Esophagus squamous epithelium (tissue), 5 donors: ENCODE measurements at regions not wholly inside any gene's neighbourhood (a gene's known extent, or its start where the extent isn't known, plus 50 kb on each side); places are given as distances from the start of the nearest gene placed in this dataset.
"Not testable (repeated sequence)": the region's sequence is repeated elsewhere in the genome, so short reads cannot be mapped to it uniquely, and the experiment has no call there.

Source experiments
- DNase-seq: peaks from one replicate; lab custom pipeline; 2025; lab: John Stamatoyannopoulos, UW
- H3K27ac ChIP-seq, 4 donors: fragments of 200-600 bp; sonication (generic); one replicate each; pipeline ENCODE4 v1.5.1; 2016 to 2019; ENCODE audit warnings: mild to moderate bottlenecking in 1 of 4
- H3K27me3 ChIP-seq, 4 donors: fragments of 200-600 bp; sonication (generic); 1 replicate in 3 of 4; 2 replicates in 1 of 4; pipeline versions ENCODE4 v1.5.1 to v1.6.0; 2017 to 2021; ENCODE audit warnings: antibody characterized with exemption in 1 of 4
- H3K36me3 ChIP-seq, 3 donors: fragments of 200-600 bp; sonication (generic); one replicate each; pipeline ENCODE4 v1.5.1; 2016 to 2019
- H3K4me1 ChIP-seq, 3 donors: fragments of 200-600 bp; sonication (generic); one replicate each; pipeline ENCODE4 v1.5.1; 2017 to 2019
- H3K4me3 ChIP-seq, 4 donors: fragments of 200-600 bp; sonication (generic); 1 replicate in 3 of 4; 2 replicates in 1 of 4; pipeline ENCODE4 v1.5.1; 2016 to 2019; ENCODE audit warnings: mild to moderate bottlenecking in 2 of 4, moderate library complexity in 1 of 4
- H3K9me3 ChIP-seq, 3 donors: fragments of 200-600 bp; sonication (generic); one replicate each; pipeline ENCODE4 v1.5.1; 2016 to 2019
- POLR2A ChIP-seq, 4 donors: fragments of 450-650 bp; IDR thresholded peaks; one replicate each; pipeline ENCODE4 v1.6.1; 2017; ENCODE audit warnings: antibody characterized with exemption in 4 of 4, mild to moderate bottlenecking in 4 of 4, moderate library complexity in 3 of 4
- WGBS, 2 donors: methylation state at CpG; one replicate each; pipeline ENCODE4 v1.1.5; 2018; 5-methylcytosine and 5-hydroxymethylcytosine counted together
- intact Hi-C: fragments of 100-400 bp; cut with DNase I; formaldehyde crosslinking; loops from one replicate; pipeline ENCODE4 v1.15.0; 2022
- TF ChIP-seq, protein P1 (sequence below), 6 experiments: fragments of 450-650 bp in 4 of 6; fragments of 200-600 bp in 2 of 6; sonication (generic) in 2 of 6; IDR thresholded peaks; one replicate each; pipeline ENCODE4 v1.5.1; 2016 to 2019; ENCODE audit warnings: antibody characterized with exemption in 6 of 6, mild to moderate bottlenecking in 4 of 6, moderate library complexity in 4 of 6
- donor health status: DM: yes; HTN: yes; CAD: no.

DNA sequence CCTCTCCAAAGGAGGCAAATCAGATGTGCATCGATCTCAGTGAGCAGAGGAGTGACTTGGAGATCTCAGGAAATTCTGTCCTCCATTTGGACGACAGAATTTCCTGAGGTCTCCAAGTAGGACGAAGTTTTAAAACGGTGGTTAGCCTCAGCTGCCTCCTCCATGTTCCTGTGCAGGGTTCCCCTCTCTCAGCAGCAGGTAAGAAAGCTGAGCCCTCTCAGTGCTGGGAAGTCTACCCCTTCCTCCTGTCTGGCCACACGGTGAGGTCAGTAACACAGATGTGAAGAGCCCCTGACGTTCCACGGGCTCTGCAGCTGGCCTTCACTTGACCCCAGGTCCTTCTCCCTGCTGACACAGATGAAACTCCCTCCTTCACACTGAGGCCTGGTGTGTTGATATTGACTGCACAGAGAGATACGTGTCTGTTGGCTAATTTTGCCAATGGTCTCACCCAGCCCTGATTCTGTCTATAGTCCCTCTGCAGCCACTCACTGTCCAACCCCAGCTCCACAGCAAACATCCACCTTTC, 607.4 kb upstream of the B3GAT1 start:
- TF ChIP-seq, protein P1, sequence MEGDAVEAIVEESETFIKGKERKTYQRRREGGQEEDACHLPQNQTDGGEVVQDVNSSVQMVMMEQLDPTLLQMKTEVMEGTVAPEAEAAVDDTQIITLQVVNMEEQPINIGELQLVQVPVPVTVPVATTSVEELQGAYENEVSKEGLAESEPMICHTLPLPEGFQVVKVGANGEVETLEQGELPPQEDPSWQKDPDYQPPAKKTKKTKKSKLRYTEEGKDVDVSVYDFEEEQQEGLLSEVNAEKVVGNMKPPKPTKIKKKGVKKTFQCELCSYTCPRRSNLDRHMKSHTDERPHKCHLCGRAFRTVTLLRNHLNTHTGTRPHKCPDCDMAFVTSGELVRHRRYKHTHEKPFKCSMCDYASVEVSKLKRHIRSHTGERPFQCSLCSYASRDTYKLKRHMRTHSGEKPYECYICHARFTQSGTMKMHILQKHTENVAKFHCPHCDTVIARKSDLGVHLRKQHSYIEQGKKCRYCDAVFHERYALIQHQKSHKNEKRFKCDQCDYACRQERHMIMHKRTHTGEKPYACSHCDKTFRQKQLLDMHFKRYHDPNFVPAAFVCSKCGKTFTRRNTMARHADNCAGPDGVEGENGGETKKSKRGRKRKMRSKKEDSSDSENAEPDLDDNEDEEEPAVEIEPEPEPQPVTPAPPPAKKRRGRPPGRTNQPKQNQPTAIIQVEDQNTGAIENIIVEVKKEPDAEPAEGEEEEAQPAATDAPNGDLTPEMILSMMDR (IDR thresholded peaks at IDR 0.05): no peak
- TF ChIP-seq POLR2A (IDR thresholded peaks at IDR 0.05): no peak
- intact Hi-C loops: no loop called here
- Histone ChIP-seq H3K27me3 (peaks cover 0 to 6% (median 0%) of the 10 kb centered on the region in 4 donors), H3K4me1 (no peaks in the 10 kb centered on the region), H3K4me3 (no peak overlapping the region), H3K9me3 (no peaks in the 10 kb centered on the region), H3K27ac (no peak overlapping the region), H3K36me3 (no peaks in the 10 kb centered on the region)
- WGBS, 2 donors: 62 to 64% methylated on average over 8 of the region's 8 CpGs
- no peak for DNase-seq

DNA sequence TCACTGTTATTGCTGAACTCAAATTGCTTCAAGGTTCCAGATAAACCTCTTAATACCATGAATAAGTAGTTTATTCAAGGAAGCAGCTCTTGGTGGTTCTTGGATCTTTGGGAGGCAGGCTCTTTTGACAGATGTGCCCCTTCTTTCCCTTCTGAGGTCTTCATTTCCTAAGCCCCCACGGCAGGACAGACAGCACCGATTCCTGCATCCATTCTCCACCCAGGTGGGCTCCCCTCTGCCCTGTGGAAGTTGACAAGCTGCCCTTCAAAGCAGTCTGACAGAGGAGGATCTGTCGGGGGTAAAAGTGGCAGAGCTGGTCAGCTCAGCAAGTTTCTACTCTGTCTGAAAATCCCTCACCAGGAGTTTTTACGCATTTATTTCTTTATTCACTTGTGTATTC, 605.3 kb upstream of the B3GAT1 start:
- Histone ChIP-seq H3K27me3 (peaks cover 0 to 6% (median 0%) of the 10 kb centered on the region in 4 donors), H3K27ac (no peak overlapping the region), H3K9me3 (no peaks in the 10 kb centered on the region), H3K4me1 (no peaks in the 10 kb centered on the region), H3K36me3 (no peaks in the 10 kb centered on the region), H3K4me3 (no peak overlapping the region)
- DNase-seq: no peak
- TF ChIP-seq, protein P1 (IDR thresholded peaks at IDR 0.05): no peak
- TF ChIP-seq POLR2A (IDR thresholded peaks at IDR 0.05): no peak
- intact Hi-C loops: no loop called here
- 71 to 74% methylated on average over 3 to 4 of the region's 4 CpGs for WGBS, 2 donors

DNA sequence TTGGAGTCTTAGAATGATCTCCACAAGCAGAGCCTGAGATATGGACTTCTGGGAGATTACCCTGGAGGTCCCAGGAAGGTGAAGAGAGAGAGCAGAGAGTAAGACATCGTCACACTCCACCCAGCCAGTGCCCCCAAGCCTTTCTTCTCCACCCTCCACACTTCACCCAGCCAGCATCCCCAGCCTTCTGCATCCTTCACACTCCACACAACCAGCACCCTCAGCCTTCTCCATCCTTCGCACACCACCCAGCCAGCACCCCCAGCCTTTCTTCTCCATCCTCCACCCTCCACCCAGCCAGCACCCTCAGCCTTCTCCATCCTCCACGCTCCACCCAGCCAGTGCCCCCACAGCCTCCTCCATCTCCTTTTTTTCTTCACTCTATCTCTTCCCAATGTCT, 603.9 kb upstream of the B3GAT1 start:
- no peak for TF ChIP-seq POLR2A (IDR thresholded peaks at IDR 0.05)
- TF ChIP-seq, protein P1 (IDR thresholded peaks at IDR 0.05): no peak
- Histone ChIP-seq H3K4me3 (no peak overlapping the region), H3K27ac (no peak overlapping the region), H3K36me3 (no peaks in the 10 kb centered on the region), H3K4me1 (no peaks in the 10 kb centered on the region), H3K27me3 (peaks cover 0 to 6% (median 0%) of the 10 kb centered on the region in 4 donors), H3K9me3 (no peaks in the 10 kb centered on the region)
- 59 to 61% methylated on average over 3 of the region's 3 CpGs for WGBS, 2 donors
- intact Hi-C loops: no loop called here
- no peak for DNase-seq

DNA sequence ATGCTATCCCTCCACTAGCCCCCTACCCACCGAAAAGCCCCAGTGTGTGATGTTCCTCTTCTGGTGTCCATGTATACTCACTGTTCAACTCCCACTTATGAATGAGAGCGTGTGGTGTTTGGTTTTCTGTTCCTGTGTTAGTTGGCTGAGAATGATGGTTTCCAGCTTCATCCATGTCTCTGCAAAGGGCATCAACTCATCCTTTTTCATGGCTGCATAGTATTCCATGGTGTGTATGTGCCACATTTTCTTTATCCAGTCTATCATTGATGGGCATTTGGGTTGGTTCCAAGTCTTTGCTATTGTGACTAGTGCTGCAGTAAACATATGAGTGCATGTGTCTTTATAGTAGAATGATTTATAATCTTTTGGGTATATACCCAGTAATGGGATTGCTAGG, 599.3 kb upstream of the B3GAT1 start:
- 71 to 81% methylated on average over 2 of the region's 2 CpGs for WGBS, 2 donors
- DNase-seq, H3K4me1 ChIP-seq, H3K9me3 ChIP-seq, H3K4me3 ChIP-seq, H3K27me3 ChIP-seq, H3K36me3 ChIP-seq, H3K27ac ChIP-seq, intact Hi-C loops: not testable (repeated sequence)

DNA sequence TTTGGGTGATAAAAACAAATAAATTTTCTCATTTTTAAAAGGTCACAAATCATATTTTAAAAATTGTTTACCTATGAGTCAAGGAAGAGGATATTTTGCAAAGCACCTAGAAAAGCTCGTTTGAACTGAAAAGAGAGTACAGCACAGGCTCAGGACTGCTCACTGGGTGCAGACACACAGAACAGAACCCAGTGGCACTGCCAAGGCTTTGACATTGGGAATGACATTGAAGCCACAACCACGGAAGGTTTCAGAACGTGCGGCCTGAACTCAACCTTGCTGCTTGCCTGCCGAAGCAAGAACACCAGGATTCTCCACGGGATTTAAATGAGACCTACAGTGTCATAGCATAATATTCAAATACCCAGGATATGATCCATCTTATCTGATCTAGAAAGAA, 597.1 kb upstream of the B3GAT1 start:
- Histone ChIP-seq H3K4me3 (no peak overlapping the region), H3K27ac (no peak overlapping the region), H3K36me3 (no peaks in the 10 kb centered on the region), H3K9me3 (no peaks in the 10 kb centered on the region), H3K4me1 (no peaks in the 10 kb centered on the region), H3K27me3 (peaks cover 0 to 8% (median 0%) of the 10 kb centered on the region in 4 donors)
- WGBS, 2 donors: 72 to 81% methylated on average over 6 of the region's 6 CpGs
- TF ChIP-seq POLR2A (IDR thresholded peaks at IDR 0.05): no peak
- TF ChIP-seq, protein P1 (IDR thresholded peaks at IDR 0.05): no peak
- intact Hi-C loops: no loop called here
- no peak for DNase-seq

DNA sequence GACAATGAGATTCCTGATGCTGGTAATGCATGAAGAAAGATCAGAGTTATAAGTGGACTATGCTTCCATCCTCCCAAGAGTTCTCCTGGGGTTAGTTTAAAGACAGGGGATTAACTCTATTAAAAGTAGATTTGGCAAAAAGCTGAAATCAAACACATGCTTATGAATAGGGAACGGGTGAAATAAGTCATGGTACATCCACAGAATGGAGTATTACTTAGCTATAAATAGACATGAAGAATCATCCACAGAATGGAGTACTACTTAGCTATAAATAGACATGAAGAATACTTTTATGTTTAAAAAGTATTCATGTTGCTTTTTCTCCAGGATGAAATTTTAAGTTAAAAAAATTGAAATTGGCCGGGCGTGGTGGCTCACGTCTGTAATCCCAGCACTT, 596.4 kb upstream of the B3GAT1 start:
- no peaks in the 10 kb centered on the region for H3K4me1 ChIP-seq
- no peak overlapping the region for H3K27ac ChIP-seq
- 74 to 79% methylated on average over 4 of the region's 4 CpGs for WGBS, 2 donors
- H3K36me3 ChIP-seq: no peaks in the 10 kb centered on the region
- no peak for TF ChIP-seq POLR2A (IDR thresholded peaks at IDR 0.05)
- TF ChIP-seq, protein P1 (IDR thresholded peaks at IDR 0.05): no peak
- intact Hi-C loops: no loop called here
- H3K9me3 ChIP-seq: no peaks in the 10 kb centered on the region
- DNase-seq: no peak
- H3K4me3 ChIP-seq: no peak overlapping the region
- peaks cover 0 to 11% (median 0%) of the 10 kb centered on the region in 4 donors for H3K27me3 ChIP-seq
